Endothelial cell of umbilical vein (primary cell): ENCODE measurements at regions not wholly inside any gene's neighbourhood (a gene's known extent, or its start where the extent isn't known, plus 50 kb on each side); places are given as distances from the start of the nearest gene placed in this dataset.

Experiments used
- BruUV-seq: library from RNA; stranded (reverse); fragments of 400-500 nt; replicated peaks from 2 replicates; lab custom pipeline; 2021; lab: Mats Ljungman, UMichigan
- CTCF ChIA-PET: fragments of 300-600, 350-600 bp; sonication (Branson Sonifier 250); formaldehyde crosslinking; loops from one replicate; lab custom pipeline; 2021; ENCODE audit warnings: antibody characterized with exemption, inconsistent platforms; lab: Charles Lee
- POLR2A ChIA-PET: fragments of 300-600, 350-600 bp; sonication (Branson Sonifier 250); formaldehyde crosslinking; loops from one replicate; lab custom pipeline; 2021; ENCODE audit warnings: antibody characterized with exemption, inconsistent platforms; lab: Charles Lee
- DNase-seq: peaks from one replicate; pipeline ENCODE4 v3.0.0-alpha.2; 2011; ENCODE audit warnings: low read depth, low spot score
- FAIRE-seq: peaks from 2 replicates; lab custom pipeline; 2011; peaks lifted over from hg19 to GRCh38; lab: Jason Lieb, UNC
- H2AFZ ChIP-seq: 2 replicates; pipeline ENCODE4 v1.6.0; 2012; ENCODE audit warnings: low read depth, low read length, control low read depth, inconsistent platforms
- H3K27ac ChIP-seq: 2 replicates; pipeline ENCODE4 v1.5.1; 2011; ENCODE audit warnings: low read depth, mild to moderate bottlenecking, control low read depth, low read length, moderate library complexity; ENCODE audit not compliant: insufficient read depth
- H3K27me3 ChIP-seq, 2 experiments: 2 replicates each; pipeline versions ENCODE4 v1.6.0 to v1.6.1; 2011; ENCODE audit warnings: low read length in 2 of 2, mixed read lengths in 1 of 2; ENCODE audit not compliant: control insufficient read depth in 2 of 2, insufficient read depth in 2 of 2
- H3K36me3 ChIP-seq, 2 experiments: 2 replicates in 1 of 2; 3 replicates in 1 of 2; pipeline ENCODE4 v1.5.1; 2011; ENCODE audit warnings: low read length in 2 of 2, mild to moderate bottlenecking in 1 of 2, moderate library complexity in 1 of 2; ENCODE audit not compliant: control insufficient read depth in 2 of 2, insufficient read depth in 2 of 2; ENCODE audit errors: extremely low read depth in 1 of 2
- H3K4me1 ChIP-seq: 3 replicates; pipeline ENCODE4 v1.5.1; 2011; ENCODE audit warnings: mild to moderate bottlenecking, low read length; ENCODE audit not compliant: control insufficient read depth, insufficient read depth; ENCODE audit errors: extremely low read depth
- H3K4me2 ChIP-seq: 2 replicates; pipeline ENCODE4 v1.6.1; 2011; ENCODE audit warnings: low read length, control low read depth, mixed read lengths; ENCODE audit not compliant: insufficient read depth
- H3K4me3 ChIP-seq, 3 experiments: fragments of 200-600 bp in 1 of 3; sonication (generic), shearing (Covaris generic) in 1 of 3; replicated peaks in 1 of 3; 2 replicates each; pipeline ENCODE4 v1.5.1; 2011 to 2016; ENCODE audit warnings: control low read depth in 3 of 3, low read length in 3 of 3, mild to moderate bottlenecking in 2 of 3, inconsistent platforms in 1 of 3, low read depth in 1 of 3, moderate library complexity in 1 of 3; ENCODE audit not compliant: insufficient read depth in 1 of 3
- H3K79me2 ChIP-seq: 2 replicates; pipeline ENCODE4 v1.6.0; 2012; ENCODE audit warnings: low read length, inconsistent platforms; ENCODE audit not compliant: control insufficient read depth, insufficient read depth
- H3K9ac ChIP-seq: replicated peaks from 2 replicates; pipeline ENCODE3; 2011; ENCODE audit warnings: low read length, control low read depth; ENCODE audit not compliant: insufficient read depth; ENCODE audit errors: extremely low read depth
- H3K9me1 ChIP-seq: replicated peaks from 3 replicates; pipeline ENCODE4 v1.6.0; 2011; ENCODE audit warnings: mild to moderate bottlenecking, low read length; ENCODE audit not compliant: control insufficient read depth, insufficient read depth; ENCODE audit errors: extremely low read depth
- H3K9me3 ChIP-seq: replicated peaks from 2 replicates; pipeline ENCODE4 v1.5.1; 2012; ENCODE audit warnings: low read length, inconsistent platforms; ENCODE audit not compliant: control insufficient read depth, insufficient read depth
- H4K20me1 ChIP-seq: replicated peaks from 2 replicates; pipeline ENCODE3; 2011; ENCODE audit warnings: mild to moderate bottlenecking, low read length; ENCODE audit not compliant: control insufficient read depth, insufficient read depth; ENCODE audit errors: extremely low read depth
- CTCF ChIP-seq, 2 donors: IDR thresholded peaks; 1 replicate in 1 of 2; 2 replicates in 1 of 2; pipeline ENCODE4 v1.5.1; 2011; ENCODE audit warnings: low read length in 2 of 2, mild to moderate bottlenecking in 2 of 2, moderate library complexity in 2 of 2, control low read depth in 1 of 2, inconsistent platforms in 1 of 2, low read depth in 1 of 2; ENCODE audit not compliant: insufficient read depth in 1 of 2; ENCODE audit errors: extremely low read depth in 1 of 2
- EZH2 ChIP-seq: IDR thresholded peaks from 2 replicates; pipeline ENCODE4 v1.6.1; 2012; ENCODE audit warnings: borderline replicate concordance, low read depth, mild to moderate bottlenecking, moderate library complexity, low read length, inconsistent platforms; ENCODE audit not compliant: severe bottlenecking
- FOS ChIP-seq: IDR thresholded peaks from 2 replicates; pipeline ENCODE4 v1.6.1; 2011; ENCODE audit warnings: mild to moderate bottlenecking, low read length, moderate library complexity, borderline replicate concordance; ENCODE audit not compliant: insufficient read depth
- GATA2 ChIP-seq: IDR thresholded peaks from 2 replicates; pipeline ENCODE4 v1.7.0; 2011; ENCODE audit warnings: low read depth, mild to moderate bottlenecking, moderate library complexity, mixed read lengths, low read length; ENCODE audit not compliant: insufficient read length, insufficient read depth
- JUN ChIP-seq: IDR thresholded peaks from 2 replicates; pipeline ENCODE4 v1.6.1; 2011; ENCODE audit warnings: borderline replicate concordance, low read depth; ENCODE audit not compliant: insufficient read length, insufficient read depth
- MAX ChIP-seq: IDR thresholded peaks from 2 replicates; pipeline ENCODE4 v1.6.1; 2011; ENCODE audit not compliant: insufficient read depth, insufficient read length
- MYC ChIP-seq: IDR thresholded peaks from one replicate; pipeline ENCODE4 v1.6.1; 2011; ENCODE audit warnings: mild to moderate bottlenecking, low read depth, low read length
- POLR2A ChIP-seq: IDR thresholded peaks from 2 replicates; pipeline ENCODE4 v1.6.1; 2012; ENCODE audit warnings: low read depth, mild to moderate bottlenecking, control low read depth, low read length
- POLR2AphosphoS5 ChIP-seq: IDR thresholded peaks from 2 replicates; pipeline ENCODE4 v1.6.1; 2012; ENCODE audit warnings: low read depth, mild to moderate bottlenecking, control low read depth, low read length, moderate library complexity; ENCODE audit not compliant: insufficient read depth
- dilution Hi-C: fragments of 300-500 bp; cut with MboI; formaldehyde crosslinking; loops from one replicate; pipeline ENCODE4 v1.15.0; 2019; ENCODE audit warnings: low sequenced_read_pairs; ENCODE audit not compliant: extremely low pct_ligation_motif_present
- intact Hi-C: fragments of 100-400 bp; cut with micrococcal nuclease; formaldehyde crosslinking; loops from one replicate; pipeline ENCODE4 v1.10.0; 2022

- Histone ChIP-seq H4K20me1 (no peaks in the 10 kb centered on the region), H3K9me1 (no peaks in the 10 kb centered on the region), H3K27ac (peak overlapping the region; percentile 71), H3K36me3 (no peaks in the 10 kb centered on the region), H3K4me1 (peaks cover 11% of the 10 kb centered on the region), H3K4me3 (no peak overlapping the region), H3K9me3 (no peaks in the 10 kb centered on the region), H2AFZ (peak overlapping the region; percentile 32), H3K4me2 (no peak overlapping the region), H3K27me3 (no peaks in the 10 kb centered on the region), H3K79me2 (no peaks in the 10 kb centered on the region), H3K9ac (peak overlapping the region; percentile 24)
- FAIRE-seq (peak; percentile 92), DNase-seq (peak; percentile 99)
- no peak for TF ChIP-seq MYC
- peak; percentile 79 for TF ChIP-seq MAX
- no peak for TF ChIP-seq POLR2A
- TF ChIP-seq FOS = no peak
- TF ChIP-seq POLR2AphosphoS5 = no peak
- no peak for TF ChIP-seq GATA2
- no peak for TF ChIP-seq EZH2
- peak; percentile 30 to 62 for TF ChIP-seq CTCF (IDR thresholded peaks at IDR 0.05; ENCODE audit: extremely low read depth in 1 of 2, insufficient read depth in 1 of 2, low read depth in 1 of 2, low read length in 2 of 2)
- TF ChIP-seq JUN = peak; percentile 44
- intact Hi-C loops (loop anchor here (1.0 to 5.0 kb wide), 12 partner anchors 34 to 600 kb away; partner anchors contain the start of gene FOXO1), dilution Hi-C loops (no loop called here)
- CTCF ChIA-PET = no interaction called here
- no TSS peak for BruUV-seq
- POLR2A ChIA-PET = no interaction called here
Observed at GRCh38 chr13:40082639-40083038, 427.2 kb downstream of the COG6 start.
